H1 (cell line): ENCODE measurements at regions not wholly inside any gene's neighbourhood (a gene's known extent, or its start where the extent isn't known, plus 50 kb on each side); places are given as distances from the start of the nearest gene placed in this dataset.

ENCODE experiments used
- CTCF ChIA-PET: fragments of 300-600 bp; sonication (Branson Sonifier 250); formaldehyde crosslinking; loops from one replicate; lab custom pipeline; 2021; ENCODE audit not compliant: partially characterized antibody; lab: Charles Lee
- POLR2A ChIA-PET: fragments of 300-600 bp; sonication (Branson Sonifier 250); formaldehyde crosslinking; loops from one replicate; lab custom pipeline; 2021; ENCODE audit warnings: inconsistent platforms; ENCODE audit not compliant: partially characterized antibody; lab: Charles Lee
- DNase-seq, 2 experiments: peaks; one replicate each; pipeline versions ENCODE4 v3.0.0 to v3.0.0-alpha.2; 2010 to 2022; ENCODE audit warnings: low spot score in 2 of 2, low read depth in 1 of 2, mixed read lengths in 1 of 2
- FAIRE-seq: peaks from 2 replicates; lab custom pipeline; 2011; peaks lifted over from hg19 to GRCh38; lab: Jason Lieb, UNC
- H2AFZ ChIP-seq: 2 replicates; pipeline ENCODE4 v1.8.1; 2012; ENCODE audit warnings: low read length, inconsistent platforms
- H2AK5ac ChIP-seq: 2 replicates; pipeline ENCODE4 v1.6.1; 2013; ENCODE audit warnings: low read depth, low read length
- H2BK120ac ChIP-seq: replicated peaks from 2 replicates; pipeline ENCODE3; 2013; ENCODE audit warnings: low read depth, low read length, inconsistent platforms
- H2BK12ac ChIP-seq: 2 replicates; pipeline ENCODE4 v1.6.1; 2013; ENCODE audit warnings: low read depth, low read length
- H2BK15ac ChIP-seq: 2 replicates; pipeline ENCODE4 v1.6.1; 2013; ENCODE audit warnings: low read length
- H2BK20ac ChIP-seq: 2 replicates; pipeline ENCODE4 v1.6.1; 2013; ENCODE audit warnings: low read length
- H2BK5ac ChIP-seq: 2 replicates; pipeline ENCODE4 v1.6.1; 2013; ENCODE audit warnings: low read depth, low read length
- H3K14ac ChIP-seq: 2 replicates; pipeline ENCODE4 v1.6.1; 2013; ENCODE audit warnings: inconsistent platforms; ENCODE audit not compliant: insufficient read length
- H3K18ac ChIP-seq: 2 replicates; pipeline ENCODE4 v1.6.1; 2013; ENCODE audit warnings: low read length; ENCODE audit errors: extremely low read depth
- H3K23ac ChIP-seq: 2 replicates; pipeline ENCODE4 v1.6.1; 2013; ENCODE audit warnings: inconsistent platforms; ENCODE audit not compliant: insufficient read length
- H3K23me2 ChIP-seq: 2 replicates; pipeline ENCODE4 v1.6.1; 2013; ENCODE audit warnings: low read depth, low read length
- H3K27ac ChIP-seq: 2 replicates; pipeline ENCODE4 v1.6.1; 2011; ENCODE audit warnings: low read depth, low read length, inconsistent platforms
- H3K27me3 ChIP-seq, 4 experiments: replicated peaks in 1 of 4; 1 replicate in 1 of 4; 2 replicates in 3 of 4; pipeline versions ENCODE4 v1.6.1 to v1.8.1; 2011 to 2013; ENCODE audit warnings: low read length in 3 of 4, mild to moderate bottlenecking in 3 of 4, inconsistent platforms in 2 of 4, mixed read lengths in 2 of 4, moderate library complexity in 1 of 4; ENCODE audit not compliant: control insufficient read depth in 3 of 4, insufficient read depth in 3 of 4; ENCODE audit errors: extremely low read depth in 1 of 4
- H3K36me3 ChIP-seq, 4 experiments: 2 replicates each; pipeline versions ENCODE4 v1.6.1 to v1.8.1; 2011 to 2013; ENCODE audit warnings: mild to moderate bottlenecking in 4 of 4, low read length in 3 of 4, moderate library complexity in 2 of 4, control low read depth in 1 of 4, inconsistent platforms in 1 of 4; ENCODE audit not compliant: insufficient read depth in 4 of 4, control insufficient read depth in 2 of 4
- H3K4ac ChIP-seq: replicated peaks from 2 replicates; pipeline ENCODE3; 2013; ENCODE audit warnings: low read length, low read depth, mixed read lengths, inconsistent platforms; ENCODE audit not compliant: insufficient read length
- H3K4me1 ChIP-seq, 4 experiments: replicated peaks in 1 of 4; 1 replicate in 1 of 4; 2 replicates in 3 of 4; pipeline versions ENCODE4 v1.6.1 to v1.8.1; 2011 to 2013; ENCODE audit warnings: low read length in 3 of 4, inconsistent platforms in 2 of 4, mixed read lengths in 1 of 4; ENCODE audit not compliant: insufficient read depth in 4 of 4, control insufficient read depth in 3 of 4
- H3K4me2 ChIP-seq, 2 experiments: 2 replicates each; pipeline versions ENCODE4 v1.6.1 to v1.8.1; 2011 to 2013; ENCODE audit warnings: low read depth in 2 of 2, low read length in 2 of 2, control low read depth in 1 of 2, inconsistent platforms in 1 of 2, mild to moderate bottlenecking in 1 of 2; ENCODE audit not compliant: insufficient read depth in 1 of 2
- H3K4me3 ChIP-seq, 4 experiments: fragments of 200-600, 300-600 bp in 1 of 4; sonication (generic), shearing (Covaris generic), sonication (Bioruptor Twin) in 1 of 4; 2 replicates each; pipeline versions ENCODE4 v1.5.1 to v1.8.1; 2011 to 2016; ENCODE audit warnings: low read length in 4 of 4, low read depth in 3 of 4, control low read depth in 2 of 4, inconsistent platforms in 2 of 4, mild to moderate bottlenecking in 2 of 4, mixed read lengths in 1 of 4, moderate library complexity in 1 of 4; ENCODE audit not compliant: insufficient read depth in 2 of 4; ENCODE audit errors: extremely low read depth in 1 of 4
- H3K56ac ChIP-seq: replicated peaks from 2 replicates; pipeline ENCODE3; 2013; ENCODE audit warnings: low read depth, mild to moderate bottlenecking, mixed read lengths, low read length, inconsistent platforms; ENCODE audit not compliant: insufficient read length
- H3K79me1 ChIP-seq: 2 replicates; pipeline ENCODE4 v1.6.1; 2013; ENCODE audit warnings: low read depth, low read length, control low read depth
- H3K79me2 ChIP-seq, 2 experiments: 2 replicates each; pipeline versions ENCODE4 v1.6.1 to v1.8.1; 2012 to 2013; ENCODE audit warnings: low read length in 2 of 2, mild to moderate bottlenecking in 2 of 2, inconsistent platforms in 1 of 2; ENCODE audit not compliant: insufficient read depth in 2 of 2, control insufficient read depth in 1 of 2
- H3K9ac ChIP-seq, 4 experiments: replicated peaks in 1 of 4; 1 replicate in 1 of 4; 2 replicates in 3 of 4; pipeline versions ENCODE4 v1.6.1 to v1.8.1; 2011 to 2013; ENCODE audit warnings: low read depth in 3 of 4, low read length in 3 of 4, control low read depth in 2 of 4, mild to moderate bottlenecking in 2 of 4, moderate library complexity in 2 of 4, inconsistent platforms in 1 of 4; ENCODE audit errors: extremely low read depth in 1 of 4
- H3K9me3 ChIP-seq, 2 experiments: 2 replicates each; pipeline versions ENCODE4 v1.6.1 to v1.8.1; 2012 to 2013; ENCODE audit warnings: mild to moderate bottlenecking in 2 of 2, moderate library complexity in 2 of 2, control low read depth in 1 of 2, inconsistent platforms in 1 of 2, low read depth in 1 of 2, low read length in 1 of 2, mixed read lengths in 1 of 2; ENCODE audit not compliant: insufficient read depth in 2 of 2
- H4K20me1 ChIP-seq, 2 experiments: replicated peaks in 1 of 2; 2 replicates each; pipeline versions ENCODE3 to v1.8.1; 2011 to 2013; ENCODE audit warnings: inconsistent platforms in 2 of 2, low read length in 2 of 2, mild to moderate bottlenecking in 1 of 2; ENCODE audit not compliant: insufficient read depth in 2 of 2, control insufficient read depth in 1 of 2
- H4K5ac ChIP-seq: 2 replicates; pipeline ENCODE4 v1.6.1; 2013; ENCODE audit warnings: low read length, low read depth, mixed read lengths, inconsistent platforms; ENCODE audit not compliant: insufficient read length
- H4K8ac ChIP-seq: 2 replicates; pipeline ENCODE4 v1.8.0; 2013; ENCODE audit warnings: mild to moderate bottlenecking, moderate library complexity, low read length, inconsistent platforms; ENCODE audit not compliant: insufficient read depth; ENCODE audit errors: extremely low read depth
- H4K91ac ChIP-seq: replicated peaks from 2 replicates; pipeline ENCODE3; 2013; ENCODE audit warnings: low read length, mixed read lengths, inconsistent platforms; ENCODE audit not compliant: insufficient read length
- EP300 ChIP-seq, 2 experiments: IDR thresholded peaks; 1 replicate in 1 of 2; 2 replicates in 1 of 2; pipeline ENCODE4 v1.6.1; 2011 to 2012; ENCODE audit warnings: low read depth in 2 of 2, low read length in 2 of 2, mild to moderate bottlenecking in 2 of 2, borderline replicate concordance in 1 of 2, inconsistent platforms in 1 of 2, moderate library complexity in 1 of 2
- WGBS, 2 experiments: shearing (Covaris generic) in 1 of 2; methylation state at CpG; one replicate each; pipeline versions ENCODE4 v1.1.6 to v1.1.7; 2013 to 2015; ENCODE audit warnings: low lambda C conversion rate in 2 of 2, mixed read lengths in 2 of 2, inconsistent platforms in 1 of 2, low coverage in 1 of 2, missing lambda C conversion rate in 1 of 2; ENCODE audit not compliant: insufficient replicate concordance in 2 of 2, insufficient coverage in 1 of 2, insufficient read length in 1 of 2; ENCODE audit errors: extremely low coverage in 1 of 2, missing lambda C conversion rate in 1 of 2; 5-methylcytosine and 5-hydroxymethylcytosine counted together

DNA sequence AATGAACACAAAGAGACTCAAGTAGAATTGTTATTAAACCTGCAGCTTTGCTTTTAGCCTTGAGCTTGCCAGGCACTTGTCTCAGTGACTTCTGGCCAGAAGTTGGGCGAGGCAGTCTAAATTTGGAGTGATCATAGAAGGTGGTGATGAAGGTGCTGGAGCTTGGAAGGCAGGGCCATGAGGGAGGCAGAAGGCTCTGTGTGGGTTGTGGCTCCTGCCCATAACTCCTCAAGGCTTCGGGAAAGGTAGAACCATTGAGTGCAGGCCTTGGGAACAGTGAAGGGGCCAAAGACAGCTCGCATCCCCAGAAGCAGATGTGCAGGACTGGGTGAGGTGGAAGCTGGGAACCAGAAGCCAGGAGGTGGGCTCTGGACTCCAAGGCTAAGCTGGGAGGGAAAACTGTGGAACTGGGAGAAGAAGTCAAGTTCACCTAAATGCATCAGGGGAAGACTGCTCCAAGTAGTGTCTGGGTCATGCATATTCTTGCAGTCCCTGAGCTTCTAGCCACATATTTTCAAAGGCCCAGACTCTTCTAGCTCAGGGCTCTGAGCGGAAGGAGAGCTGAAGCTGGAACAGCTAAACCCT is 111.1 kb upstream of the HABP2 start:
- no peak overlapping the region for H3K56ac ChIP-seq
- ChIA-PET POLR2A (no interaction called here), CTCF (interaction anchor here (0.7 to 9.0 kb wide), 10 partner anchors 9 to 226 kb away, joined by 3 to 82 read pairs (median 6); no protein-coding TSS in a partner anchor)
- H3K18ac ChIP-seq, result no peak overlapping the region
- no peak overlapping the region for H2BK120ac ChIP-seq
- H4K91ac ChIP-seq, result no peak overlapping the region
- DNase-seq (no peak), FAIRE-seq (no peak)
- H3K36me3 ChIP-seq, result no peaks in the 10 kb centered on the region
- TF ChIP-seq EP300 (IDR thresholded peaks at IDR 0.05; ENCODE audit: borderline replicate concordance in 1 of 2, low read depth in 2 of 2, low read length in 2 of 2), result no peak
- WGBS, 2 experiments, result 90% methylated on average over 4 of the region's 4 CpGs; no CpG with 5 or more reads in 1 of the 2 experiments
- H3K79me1 ChIP-seq, result no peaks in the 10 kb centered on the region; the same call in 1 of the 2 replicates
- H3K4me2 ChIP-seq, result no peak overlapping the region
- no peak overlapping the region for H2BK20ac ChIP-seq
- H3K23me2 ChIP-seq, result no peaks in the 10 kb centered on the region
- no peak overlapping the region for H3K23ac ChIP-seq
- no peak overlapping the region for H2BK12ac ChIP-seq
- H2AFZ ChIP-seq, result no peak overlapping the region
- no peaks in the 10 kb centered on the region for H3K27me3 ChIP-seq
- no peak overlapping the region for H3K9ac ChIP-seq
- no peak overlapping the region for H3K14ac ChIP-seq
- no peak overlapping the region for H4K8ac ChIP-seq
- no peak overlapping the region for H2BK15ac ChIP-seq
- H3K79me2 ChIP-seq, result no peaks in the 10 kb centered on the region
- H2BK5ac ChIP-seq, result no peak overlapping the region
- no peak overlapping the region for H2AK5ac ChIP-seq
- H4K5ac ChIP-seq, result no peak overlapping the region
- H3K27ac ChIP-seq, result no peak overlapping the region
- H3K9me3 ChIP-seq, result no peaks in the 10 kb centered on the region
- peaks cover 0 to 1% of the 10 kb centered on the region in 2 experiments for H4K20me1 ChIP-seq
- no peaks in the 10 kb centered on the region; a peak in 1 of 7 replicates for H3K4me1 ChIP-seq
- no peak overlapping the region for H3K4me3 ChIP-seq
- H3K4ac ChIP-seq, result no peak overlapping the region
